ENCODE measurements at regions not wholly inside any gene's neighbourhood (a gene's known extent, or its start where the extent isn't known, plus 50 kb on each side); places are given as distances from the start of the nearest gene placed in this dataset.

GRCh38 chr11:8794126-8794525, 111.5 kb downstream of the RPL27A start:
- TF ChIP-seq CTCF (IDR thresholded peaks at IDR 0.05; ENCODE audit: low read depth, low read length, poor library complexity, severe bottlenecking) (no peak), EZH2phosphoT487 (IDR thresholded peaks at IDR 0.05; ENCODE audit: borderline replicate concordance, low read length) (no peak)
